GM19395 (cell line): ENCODE measurements at regions not wholly inside any gene's neighbourhood (a gene's known extent, or its start where the extent isn't known, plus 50 kb on each side); places are given as distances from the start of the nearest gene placed in this dataset.

Experiments used
- ATAC-seq: cut with Tn5 transposase; IDR thresholded peaks from one replicate; pipeline ENCODE4 v1.9.1; 2021; ENCODE audit warnings: mild to moderate bottlenecking, moderate library complexity; ENCODE audit not compliant: unreplicated experiment

DNA sequence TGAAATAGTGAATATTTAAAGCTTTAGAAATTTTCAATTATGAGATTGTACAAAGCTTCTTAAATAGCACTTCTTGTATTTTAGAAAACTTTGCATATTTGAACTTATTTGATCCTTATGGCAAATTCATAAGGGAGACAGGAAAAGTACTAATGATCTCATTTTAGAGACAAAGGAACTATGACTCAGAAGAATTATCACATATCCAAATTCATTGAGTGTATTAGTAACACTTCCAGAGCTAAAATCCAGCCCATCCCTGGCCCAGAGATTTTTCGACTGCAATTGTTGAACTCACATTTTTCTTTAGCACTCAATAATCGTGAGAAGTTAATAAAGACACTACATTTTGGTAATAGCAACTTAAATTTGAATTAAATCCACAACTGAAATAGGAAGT, 704.3 kb downstream of the EPM2A start:
- ATAC-seq: no peak

DNA sequence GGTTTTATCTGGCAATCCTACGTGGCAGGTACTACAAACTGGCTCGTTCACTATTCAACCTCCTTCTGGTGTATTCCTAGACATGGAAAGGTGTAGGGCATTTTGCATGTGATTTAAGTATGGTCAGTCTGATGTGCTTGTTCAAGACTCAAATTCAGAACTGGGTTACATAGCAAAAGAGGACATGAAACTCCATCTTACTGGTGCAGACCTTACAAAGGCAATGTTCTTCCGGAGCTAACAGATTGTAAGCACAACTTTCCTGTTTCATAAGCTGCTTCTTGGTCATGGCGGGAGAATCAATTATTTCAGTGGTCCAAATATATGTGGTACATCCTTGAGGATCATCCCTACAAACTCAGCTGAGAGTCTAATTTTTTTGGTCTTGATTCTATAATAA, 703.4 kb downstream of the EPM2A start:
- no peak for ATAC-seq

DNA sequence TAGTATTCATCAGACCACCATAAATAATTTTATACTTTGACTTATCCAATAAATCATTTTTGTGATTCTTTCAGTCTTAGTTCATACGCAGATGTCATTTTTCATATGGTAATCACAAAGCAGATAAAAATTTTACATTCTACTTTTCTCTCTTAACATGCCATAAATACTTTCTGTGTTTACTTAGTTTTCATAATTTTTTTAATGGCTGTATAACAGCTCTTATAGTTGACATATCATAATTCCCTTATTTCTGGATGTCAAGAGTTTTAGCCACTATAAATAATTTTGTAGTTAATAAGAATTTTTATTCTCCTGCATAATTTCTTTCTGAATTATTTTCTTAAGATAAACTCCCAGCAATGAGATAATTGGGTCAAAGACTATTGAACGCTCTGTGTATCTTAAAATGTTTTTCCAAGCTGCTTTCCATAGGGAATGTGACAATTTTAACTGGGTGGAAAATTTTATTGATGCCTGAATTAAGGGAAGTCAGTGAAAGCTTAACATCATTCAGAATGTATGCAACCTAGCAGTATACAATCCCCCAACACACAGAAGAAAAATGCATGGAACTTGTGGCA, 702.7 kb downstream of the EPM2A start:
- ATAC-seq: no peak

DNA sequence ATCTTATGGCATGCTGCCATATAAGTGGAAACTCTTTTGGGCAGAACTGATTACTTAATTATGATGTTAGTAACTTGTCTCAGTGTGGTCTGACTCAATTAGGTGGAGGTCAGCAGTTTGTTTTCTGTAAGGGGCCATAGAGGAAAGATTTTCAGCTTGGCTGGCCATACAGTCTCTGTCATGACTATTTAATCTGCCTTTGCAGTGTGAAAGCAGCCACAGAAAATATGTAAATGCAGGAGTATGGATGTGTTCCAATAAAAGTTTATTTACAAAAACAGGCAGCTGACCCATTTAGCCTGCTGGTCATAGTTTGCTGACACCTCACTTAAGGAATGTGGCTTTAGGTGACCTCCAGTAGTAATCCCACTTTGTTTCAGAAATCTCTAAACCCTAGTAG, 700.7 kb downstream of the EPM2A start:
- ATAC-seq: no peak

- no peak for ATAC-seq
These were observed 699.1 kb downstream of the EPM2A start for GRCh38 chr6:145036236-145036635.

DNA sequence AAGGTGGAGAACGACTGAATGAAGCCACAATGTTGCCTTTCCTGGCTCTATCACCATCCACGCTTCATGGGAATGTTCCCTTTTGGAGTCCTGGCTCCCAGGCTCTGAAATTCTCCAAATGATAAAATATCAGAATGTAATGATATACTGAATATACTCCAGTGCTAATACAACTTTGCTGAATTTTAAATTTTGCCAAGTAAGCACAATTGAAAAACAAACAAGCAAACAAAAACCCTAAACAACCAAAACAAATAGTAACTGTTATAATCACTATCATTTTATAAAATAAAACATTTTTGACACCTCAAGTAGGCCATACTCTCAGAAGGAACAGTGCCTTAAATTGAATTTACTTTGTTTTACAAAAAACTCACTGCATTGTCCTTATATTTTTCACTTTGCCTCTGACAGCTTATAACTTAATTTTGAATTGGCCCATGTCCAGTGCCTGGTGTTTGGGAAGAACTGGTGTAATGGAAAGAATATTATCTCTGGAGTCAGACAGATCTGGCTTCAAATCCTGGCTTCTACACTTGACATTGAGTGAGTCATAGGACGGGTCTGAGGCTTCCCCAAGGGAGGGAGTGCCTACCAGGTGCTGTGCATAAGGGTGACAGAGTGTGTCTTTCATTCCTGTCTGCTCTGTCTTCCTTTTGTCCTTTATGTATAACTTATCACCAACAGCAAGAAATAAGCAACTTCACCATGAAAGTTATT, 698.3 kb downstream of the EPM2A start:
- no peak for ATAC-seq

- no peak for ATAC-seq
These were observed 692.8 kb downstream of the EPM2A start for GRCh38 chr6:145042559-145042958.

DNA sequence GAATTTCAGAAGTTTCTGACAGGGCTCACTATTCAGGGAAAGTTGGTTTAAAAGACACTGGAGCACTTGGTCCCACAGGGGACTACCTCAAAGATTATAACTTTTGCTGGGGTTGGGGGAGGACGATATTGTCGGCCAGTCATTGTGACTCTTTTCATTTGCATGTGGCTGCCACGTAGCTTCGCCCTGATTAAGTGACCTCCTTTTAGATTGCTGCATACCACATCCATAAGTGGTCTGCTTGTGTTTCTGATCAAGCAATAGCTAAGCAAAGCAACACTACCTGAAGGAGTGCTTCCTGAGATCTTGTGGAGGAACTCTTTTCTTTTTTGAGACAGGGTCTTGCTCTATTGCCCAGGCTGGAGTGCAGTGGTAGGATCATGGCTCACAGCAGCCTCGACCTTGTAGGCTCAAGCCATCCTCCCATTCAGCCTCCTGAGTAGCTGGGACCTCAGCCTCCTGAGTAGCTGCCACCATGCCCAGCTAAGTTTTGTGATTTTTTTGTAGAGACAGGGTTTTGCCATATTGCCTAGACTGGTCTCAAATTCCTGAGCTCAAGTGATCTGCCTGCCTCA, 691.3 kb downstream of the EPM2A start:
- no peak for ATAC-seq

GRCh38 chr6:145044641-145045246, 690.6 kb downstream of the EPM2A start:
- ATAC-seq: no peak

DNA sequence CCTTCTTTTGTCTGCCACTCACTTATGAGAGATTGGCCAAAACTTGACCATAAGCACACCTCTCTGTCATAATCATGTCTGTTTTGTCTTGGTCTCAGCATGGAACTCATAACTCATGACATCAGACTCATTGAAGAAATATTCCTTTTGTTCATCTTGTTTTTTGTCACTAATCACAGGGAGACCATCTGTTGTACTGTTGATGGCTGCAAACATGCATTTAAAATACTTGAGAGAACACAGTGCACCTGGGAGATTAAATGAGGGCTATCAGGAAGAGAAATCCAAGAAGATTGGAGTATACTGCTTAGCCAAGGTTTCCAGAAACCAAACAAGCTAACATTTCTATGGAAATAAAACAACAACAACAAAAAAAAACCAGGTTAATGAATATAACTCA, 689.7 kb downstream of the EPM2A start:
- ATAC-seq: no peak

- ATAC-seq: no peak
These were observed 687.4 kb downstream of the EPM2A start for GRCh38 chr6:145047891-145048290.

GRCh38 chr6:145051661-145052060, 683.7 kb downstream of the EPM2A start:
- ATAC-seq: no peak

DNA sequence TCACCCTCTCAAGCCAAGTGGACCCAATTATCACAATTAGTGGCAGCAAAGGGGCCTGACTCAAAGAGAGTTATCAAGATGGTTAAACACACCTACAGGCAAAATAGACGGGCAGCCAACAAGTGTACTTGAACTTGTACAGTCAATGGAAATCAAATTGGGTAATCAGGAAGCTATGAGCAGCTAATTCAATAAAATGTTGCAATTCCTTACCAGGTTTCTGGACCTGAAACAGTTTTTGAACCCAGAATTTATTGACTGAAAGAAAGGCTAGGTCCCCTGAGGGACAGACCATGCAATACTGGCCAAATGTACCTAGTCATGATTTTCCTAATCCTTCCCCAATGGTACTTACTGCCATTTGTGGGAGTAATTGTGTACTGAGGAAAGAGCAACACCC, 679.8 kb downstream of the EPM2A start:
- ATAC-seq: no peak

- no peak for ATAC-seq
These were observed 674.6 kb downstream of the EPM2A start for GRCh38 chr6:145060714-145061113.

GRCh38 chr6:145063091-145063490, 672.2 kb downstream of the EPM2A start:
- no peak for ATAC-seq

- no peak for ATAC-seq
These were observed 667.9 kb downstream of the EPM2A start for GRCh38 chr6:145067430-145067829.

- ATAC-seq: no peak
These were observed 666.7 kb downstream of the EPM2A start for GRCh38 chr6:145068577-145068976.

DNA sequence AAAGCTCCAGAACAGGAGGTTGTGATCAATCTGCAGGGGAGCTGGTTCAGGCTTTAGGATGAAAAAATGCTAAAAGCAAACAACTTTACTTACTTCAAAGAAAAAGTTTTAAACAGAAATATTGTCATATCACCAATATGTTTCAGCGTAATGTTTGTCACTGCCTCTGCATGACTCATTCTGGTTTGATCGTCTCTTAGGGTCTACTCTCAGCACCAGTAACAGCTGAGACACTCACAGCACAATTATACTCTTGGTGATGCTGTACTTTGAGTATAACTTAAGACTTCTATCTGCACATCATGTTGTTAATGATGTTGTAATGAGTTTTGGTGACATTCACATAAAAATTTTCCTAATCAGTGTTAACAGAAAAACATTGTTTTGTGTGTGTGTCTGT, 665.4 kb downstream of the EPM2A start:
- ATAC-seq: no peak

DNA sequence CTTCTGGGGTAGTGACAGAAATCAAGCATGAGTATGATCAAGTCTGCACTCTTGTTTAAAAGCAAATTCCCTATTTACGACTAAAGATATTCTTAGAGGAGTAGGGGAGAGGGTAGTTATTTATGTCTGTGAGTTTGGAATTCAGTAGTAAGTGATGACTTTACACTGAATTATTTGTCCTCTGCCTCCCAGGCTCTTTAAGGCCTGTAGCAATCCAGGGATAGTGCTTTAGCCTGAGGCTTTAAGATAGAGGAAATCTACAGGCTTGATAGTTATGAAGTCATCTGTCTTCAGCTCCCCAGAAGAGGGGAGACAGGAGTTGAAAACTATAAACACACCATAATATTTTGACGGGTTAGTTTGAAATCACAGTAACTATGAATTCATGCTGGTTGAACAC, 664.5 kb downstream of the EPM2A start:
- no peak for ATAC-seq

- ATAC-seq: no peak
These were observed 663.5 kb downstream of the EPM2A start for GRCh38 chr6:145071836-145072235.

DNA sequence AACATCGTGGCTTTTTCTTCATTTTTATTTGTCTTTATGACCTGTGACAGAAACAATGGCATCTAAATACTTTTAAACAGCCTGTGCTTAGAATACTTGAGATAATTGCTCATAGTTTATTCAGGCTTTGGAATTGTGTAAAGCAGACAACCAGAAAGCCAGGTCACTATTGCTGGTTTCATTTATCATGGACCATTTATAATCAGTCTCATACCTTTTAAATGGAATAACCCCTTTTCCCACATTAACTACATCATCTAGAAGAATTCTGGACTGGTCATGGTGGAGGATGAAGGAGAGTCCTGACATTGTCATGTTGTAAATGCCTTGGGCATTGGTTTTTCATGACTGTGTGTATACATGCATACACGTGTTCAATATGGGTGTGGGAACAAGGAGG, 661.5 kb downstream of the EPM2A start:
- no peak for ATAC-seq

GRCh38 chr6:145074805-145075204, 660.5 kb downstream of the EPM2A start:
- no peak for ATAC-seq
